GM18907 (cell line): ENCODE measurements at regions not wholly inside any gene's neighbourhood (a gene's known extent, or its start where the extent isn't known, plus 50 kb on each side); places are given as distances from the start of the nearest gene placed in this dataset.

ENCODE experiments used
- ATAC-seq: cut with Tn5 transposase; IDR thresholded peaks from one replicate; pipeline ENCODE4 v1.9.1; 2021; ENCODE audit warnings: mild to moderate bottlenecking, moderate library complexity; ENCODE audit not compliant: unreplicated experiment

DNA sequence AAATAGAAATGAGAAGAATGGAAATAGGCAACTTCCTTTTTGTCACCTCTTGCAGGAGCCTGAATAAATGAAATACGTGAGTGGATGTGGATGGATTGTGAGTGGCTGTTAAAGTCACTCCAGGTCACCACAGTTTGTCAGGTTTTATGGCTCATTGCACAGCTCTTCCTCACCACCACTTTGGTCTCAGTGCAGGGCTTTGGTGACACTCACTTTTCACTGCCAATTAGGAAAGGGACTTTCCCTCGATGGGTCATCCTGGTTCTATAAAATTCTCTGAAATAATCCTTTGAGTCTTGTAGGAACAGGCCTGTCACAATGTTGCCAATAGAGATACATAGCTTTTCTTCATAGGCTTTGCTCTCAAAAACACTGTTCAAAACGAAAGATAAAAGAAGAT is 172.4 kb upstream of the C11orf87 start:
- ATAC-seq = no peak

GRCh38 chr11:109251230-109251629 is 170.8 kb upstream of the C11orf87 start:
- no peak for ATAC-seq

- ATAC-seq = no peak
These were observed 157.9 kb upstream of the C11orf87 start for GRCh38 chr11:109264128-109264527.

- ATAC-seq = no peak
These were observed 154.5 kb upstream of the C11orf87 start for GRCh38 chr11:109267293-109268095.

DNA sequence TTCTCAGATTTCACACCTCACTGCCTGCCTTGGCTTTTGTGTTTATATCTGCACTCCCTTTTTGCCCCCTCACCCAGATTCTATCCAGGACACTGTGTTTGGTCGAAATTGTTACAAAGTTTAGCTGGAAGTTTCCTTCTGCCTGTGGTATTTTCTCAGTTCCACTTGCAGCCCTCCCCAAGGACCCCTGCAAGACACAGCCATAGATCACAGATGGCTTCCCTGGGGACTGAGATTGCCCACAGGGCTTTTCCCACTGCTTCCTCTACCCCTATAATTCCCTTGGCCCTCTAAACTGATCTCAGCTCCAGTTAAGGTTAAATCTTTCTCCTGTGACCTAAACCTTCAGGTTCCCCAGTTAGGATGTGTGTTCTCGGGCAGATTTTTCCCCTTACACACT is 146.1 kb upstream of the C11orf87 start:
- ATAC-seq = no peak

DNA sequence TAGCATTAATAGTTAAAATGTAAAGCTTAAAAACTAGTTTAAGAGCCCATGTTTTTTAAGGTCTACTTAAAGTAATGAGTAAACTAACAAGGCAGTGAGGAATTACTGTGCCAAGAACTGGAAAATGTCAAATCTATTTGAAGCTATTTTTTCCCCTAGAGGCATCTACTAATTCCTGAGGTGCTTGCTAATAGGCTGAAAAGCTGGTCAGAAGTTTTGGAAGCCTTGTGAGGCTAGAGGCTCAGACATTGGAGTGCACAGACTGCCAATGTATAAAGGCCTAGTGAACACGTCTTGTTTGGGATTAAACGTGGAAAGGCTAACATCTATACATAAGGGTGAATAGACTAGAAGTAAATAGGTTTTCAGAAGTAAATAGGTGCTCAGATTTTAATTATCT is 136.5 kb upstream of the C11orf87 start:
- no peak for ATAC-seq

GRCh38 chr11:109291553-109291952 is 130.4 kb upstream of the C11orf87 start:
- no peak for ATAC-seq

GRCh38 chr11:109298865-109299264 is 123.1 kb upstream of the C11orf87 start:
- no peak for ATAC-seq

DNA sequence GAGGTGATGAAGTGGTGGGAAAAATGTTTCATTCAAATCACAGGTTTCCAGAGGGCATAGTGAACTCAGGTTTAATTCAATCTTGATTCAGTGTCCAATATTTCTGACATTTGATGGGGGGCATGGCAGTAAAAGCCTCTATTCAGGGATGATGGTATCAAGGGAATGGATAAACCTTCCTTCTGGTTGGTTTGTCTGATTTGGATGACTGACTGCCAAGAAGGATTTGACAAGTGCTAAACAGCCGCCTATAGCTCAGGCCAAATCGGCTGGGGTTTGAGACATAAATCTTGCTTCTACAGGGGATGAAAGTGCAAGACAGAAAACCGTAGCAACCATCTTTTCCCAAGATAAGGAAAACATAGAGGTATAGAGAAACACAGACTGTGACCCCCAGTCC is 121.8 kb upstream of the C11orf87 start:
- ATAC-seq = no peak

DNA sequence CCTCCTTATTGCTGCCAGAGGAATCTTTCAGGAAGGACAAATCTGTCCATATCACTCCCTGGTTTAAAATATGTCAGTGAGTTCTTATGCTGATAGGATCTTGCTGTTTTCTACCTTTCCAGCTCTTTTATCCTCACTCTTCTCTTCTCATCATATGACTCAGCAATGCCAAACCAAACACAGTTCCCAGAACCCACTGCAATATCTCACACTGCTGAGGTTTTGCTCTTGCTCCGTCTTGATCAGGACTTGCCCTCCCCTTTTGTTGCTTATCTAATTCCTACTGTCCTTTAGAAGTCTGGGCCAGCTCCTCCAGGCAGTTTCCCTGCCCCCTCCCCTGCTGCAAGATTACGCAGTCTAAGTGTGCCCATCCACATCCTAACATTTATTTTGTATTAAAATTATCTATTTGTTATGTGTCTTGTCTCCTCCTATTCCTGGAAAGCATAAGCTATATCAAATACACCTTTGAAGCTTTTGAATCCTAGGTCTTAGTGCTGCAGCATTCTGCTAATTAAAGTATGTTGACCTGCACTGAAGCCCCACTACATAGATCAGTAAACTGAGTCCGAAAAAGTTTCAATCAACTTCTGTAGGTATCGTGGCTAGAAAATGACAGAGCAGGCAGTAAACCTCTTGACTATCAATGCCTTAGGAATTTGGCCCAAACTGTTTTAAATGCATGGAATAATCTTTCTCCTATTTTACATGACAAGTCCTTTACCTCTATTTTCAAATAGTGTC is 119.2 kb upstream of the C11orf87 start:
- no peak for ATAC-seq

DNA sequence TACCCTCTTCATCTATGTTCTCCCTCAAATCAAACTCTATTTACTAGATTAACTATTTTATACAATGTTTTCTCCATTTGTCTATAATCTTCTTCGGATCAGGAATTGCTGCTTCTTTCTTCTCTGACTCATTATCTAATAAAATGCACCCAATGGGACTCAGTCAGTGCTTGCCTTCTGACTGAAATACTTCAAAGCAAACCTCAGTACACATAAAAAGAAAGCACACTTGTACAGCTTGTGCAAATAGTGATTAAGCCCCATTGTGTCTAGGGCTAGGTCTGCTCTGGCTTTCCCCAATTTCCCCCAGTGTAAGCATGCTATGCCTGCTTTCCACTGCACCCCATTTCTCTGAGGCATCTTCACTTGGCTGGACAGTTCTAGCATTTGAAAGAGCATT is 118.6 kb upstream of the C11orf87 start:
- no peak for ATAC-seq

GRCh38 chr11:109304159-109304558 is 117.8 kb upstream of the C11orf87 start:
- ATAC-seq = no peak

DNA sequence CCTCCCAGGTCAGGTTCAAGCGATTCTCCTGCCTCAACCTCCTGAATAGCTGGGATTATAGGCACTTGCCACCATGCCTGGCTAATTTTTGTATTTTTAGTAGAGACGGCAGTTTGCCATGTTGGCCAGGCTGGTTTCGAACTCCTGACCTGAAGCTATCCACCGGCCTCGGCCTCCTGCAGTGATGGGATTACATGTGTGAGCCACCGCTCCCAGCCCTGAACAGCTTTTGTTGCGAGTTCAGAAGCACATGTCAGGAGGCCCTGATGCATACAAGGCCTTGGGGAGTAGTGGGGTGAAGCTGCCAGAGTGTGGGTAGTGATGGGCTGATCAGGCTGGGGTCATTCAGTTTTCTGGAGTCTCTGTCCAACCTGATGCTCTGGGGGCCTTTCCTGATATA is 117.0 kb upstream of the C11orf87 start:
- no peak for ATAC-seq

DNA sequence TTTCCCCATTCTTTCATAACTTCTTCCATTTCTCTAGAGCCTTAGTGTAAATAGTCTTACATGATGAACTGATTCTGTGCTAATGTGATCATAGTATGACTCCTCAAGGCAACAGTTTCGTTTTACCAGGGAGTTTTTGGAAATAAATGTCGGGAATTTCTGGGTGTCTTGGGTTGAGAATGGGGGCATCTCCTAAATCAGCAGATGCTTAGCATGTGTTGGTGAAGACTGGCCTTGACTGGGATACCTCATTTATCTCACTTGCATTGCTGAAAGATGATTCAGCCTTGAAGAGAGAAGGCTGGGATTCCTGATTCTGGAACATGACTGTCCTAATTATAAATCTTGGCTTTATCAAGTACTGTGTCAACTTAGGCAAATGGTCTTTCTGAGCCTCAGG is 115.7 kb upstream of the C11orf87 start:
- ATAC-seq = no peak

DNA sequence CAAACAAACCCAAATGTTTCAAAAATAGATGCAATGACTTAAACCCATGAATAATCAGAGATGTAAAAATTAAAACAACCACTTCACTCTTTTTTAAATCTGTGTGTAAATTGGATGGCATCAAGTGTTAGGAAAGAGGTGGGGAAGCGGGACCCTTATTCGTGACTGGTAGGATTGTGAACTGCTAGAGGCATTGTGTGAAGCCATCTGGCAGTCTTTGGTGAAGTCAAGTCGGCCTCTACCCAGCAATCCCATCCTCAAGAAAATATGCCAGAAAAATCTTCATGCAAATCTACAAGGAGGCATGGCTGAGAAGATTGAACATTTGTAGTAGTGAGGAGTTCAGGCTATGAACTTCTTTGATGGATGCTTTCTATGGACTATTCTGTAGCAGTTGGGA is 114.6 kb upstream of the C11orf87 start:
- no peak for ATAC-seq

- no peak for ATAC-seq
These were observed 113.4 kb upstream of the C11orf87 start for GRCh38 chr11:109308551-109308950.

- no peak for ATAC-seq
These were observed 112.8 kb upstream of the C11orf87 start for GRCh38 chr11:109309153-109309552.

DNA sequence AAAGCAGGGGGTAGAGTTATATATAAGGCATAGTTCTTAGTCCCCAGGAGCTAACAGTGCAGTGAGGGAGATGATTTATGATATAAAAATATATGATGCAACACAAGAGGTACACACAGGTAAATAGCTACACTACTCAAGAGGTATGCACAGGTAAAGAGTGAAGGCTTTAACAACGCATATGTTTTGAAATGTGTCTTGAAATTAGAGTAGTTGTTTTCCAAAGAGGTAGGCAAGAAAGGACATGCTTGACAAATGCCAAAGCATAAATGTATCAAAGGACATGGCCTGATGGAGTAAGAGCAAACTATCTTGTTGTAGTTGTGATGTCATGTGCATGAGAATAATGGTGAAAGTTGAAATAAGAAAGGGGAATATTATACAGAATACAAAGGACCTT is 104.3 kb upstream of the C11orf87 start:
- no peak for ATAC-seq

- ATAC-seq = no peak
These were observed 101.4 kb upstream of the C11orf87 start for GRCh38 chr11:109320595-109320994.

- no peak for ATAC-seq
These were observed 95.2 kb upstream of the C11orf87 start for GRCh38 chr11:109326781-109327180.

- no peak for ATAC-seq
These were observed 92.3 kb upstream of the C11orf87 start for GRCh38 chr11:109329716-109330115.

- no peak for ATAC-seq
These were observed 83.9 kb upstream of the C11orf87 start for GRCh38 chr11:109338131-109338530.
